ENCODE measurements at regions not wholly inside any gene's neighbourhood (a gene's known extent, or its start where the extent isn't known, plus 50 kb on each side); places are given as distances from the start of the nearest gene placed in this dataset.

- ChIA-PET CTCF (no interaction called here), POLR2A (no interaction called here)
- Histone ChIP-seq H3K36me3 (ENCODE audit: control insufficient read depth, insufficient read depth, low read length) (no peaks in the 10 kb centered on the region), H3K27me3 (ENCODE audit: control insufficient read depth, insufficient read depth, low read length) (no peaks in the 10 kb centered on the region), H3K27ac (ENCODE audit: low read length) (no peak overlapping the region), H3K9me3 (ENCODE audit: control insufficient read depth, insufficient read depth, low read depth, low read length) (peaks cover 3% of the 10 kb centered on the region; the same call in 1 of the 2 replicates), H3K4me3 (ENCODE audit: low read depth in 2 of 2, low read length in 2 of 2) (no peak overlapping the region), H3K4me1 (ENCODE audit: control insufficient read depth, insufficient read depth, low read length) (no peaks in the 10 kb centered on the region)
- in situ Hi-C loops (cut with HindIII; ENCODE audit: low pct_unique_long_range_greater_than_20kb, low sequenced_read_pairs) = no loop called here
- TF ChIP-seq TCF7L2 (IDR thresholded peaks at IDR 0.05; ENCODE audit: low read depth, low read length) (no peak), REST (IDR thresholded peaks at IDR 0.05; ENCODE audit: insufficient read depth in 1 of 2, low read depth in 2 of 2, low read length in 1 of 2) (no peak), CTCF (IDR thresholded peaks at IDR 0.05) (no peak), SIN3A (IDR thresholded peaks at IDR 0.05; ENCODE audit: borderline replicate concordance, insufficient read depth, low read depth, low read length) (no peak), POLR2AphosphoS5 (IDR thresholded peaks at IDR 0.05; ENCODE audit: low read depth, low read length) (no peak)
- intact Hi-C loops (cut with micrococcal nuclease; ENCODE audit: unreplicated experiment) = no loop called here
- ATAC-seq (no peak), DNase-seq (ENCODE audit: low read depth, low spot score) (no peak)
- no TSS peak for BruUV-seq (replicated peaks)
Measured at GRCh38 chr6:80446454-80447045, 340.1 kb downstream of the BCKDHB start.

GRCh38 chr6:80445751-80446150 lies 339.3 kb downstream of the BCKDHB start:
- Histone ChIP-seq H3K9me3 (ENCODE audit: control insufficient read depth, insufficient read depth, low read depth, low read length) (peaks cover 3% of the 10 kb centered on the region; the same call in 1 of the 2 replicates), H3K27ac (ENCODE audit: low read length) (no peak overlapping the region), H3K4me3 (ENCODE audit: low read depth in 2 of 2, low read length in 2 of 2) (no peak overlapping the region), H3K36me3 (ENCODE audit: control insufficient read depth, insufficient read depth, low read length) (no peaks in the 10 kb centered on the region), H3K4me1 (ENCODE audit: control insufficient read depth, insufficient read depth, low read length) (no peaks in the 10 kb centered on the region), H3K27me3 (ENCODE audit: control insufficient read depth, insufficient read depth, low read length) (no peaks in the 10 kb centered on the region)
- ChIA-PET POLR2A (no interaction called here), CTCF (no interaction called here)
- intact Hi-C loops (cut with micrococcal nuclease; ENCODE audit: unreplicated experiment) (no loop called here), in situ Hi-C loops (cut with HindIII; ENCODE audit: low pct_unique_long_range_greater_than_20kb, low sequenced_read_pairs) (no loop called here)
- no peak for ATAC-seq
- no peak for DNase-seq (ENCODE audit: low read depth, low spot score)
- no peak for TF ChIP-seq TCF7L2 (IDR thresholded peaks at IDR 0.05; ENCODE audit: low read depth, low read length)
- TF ChIP-seq SIN3A (IDR thresholded peaks at IDR 0.05; ENCODE audit: borderline replicate concordance, insufficient read depth, low read depth, low read length) = no peak
- no peak for TF ChIP-seq REST (IDR thresholded peaks at IDR 0.05; ENCODE audit: insufficient read depth in 1 of 2, low read depth in 2 of 2, low read length in 1 of 2)
- no peak for TF ChIP-seq CTCF (IDR thresholded peaks at IDR 0.05)
- TF ChIP-seq POLR2AphosphoS5 (IDR thresholded peaks at IDR 0.05; ENCODE audit: low read depth, low read length) = no peak
- no TSS peak for BruUV-seq (replicated peaks)
